ENCODE measurements at regions not wholly inside any gene's neighbourhood (a gene's known extent, or its start where the extent isn't known, plus 50 kb on each side); places are given as distances from the start of the nearest gene placed in this dataset.

DNA sequence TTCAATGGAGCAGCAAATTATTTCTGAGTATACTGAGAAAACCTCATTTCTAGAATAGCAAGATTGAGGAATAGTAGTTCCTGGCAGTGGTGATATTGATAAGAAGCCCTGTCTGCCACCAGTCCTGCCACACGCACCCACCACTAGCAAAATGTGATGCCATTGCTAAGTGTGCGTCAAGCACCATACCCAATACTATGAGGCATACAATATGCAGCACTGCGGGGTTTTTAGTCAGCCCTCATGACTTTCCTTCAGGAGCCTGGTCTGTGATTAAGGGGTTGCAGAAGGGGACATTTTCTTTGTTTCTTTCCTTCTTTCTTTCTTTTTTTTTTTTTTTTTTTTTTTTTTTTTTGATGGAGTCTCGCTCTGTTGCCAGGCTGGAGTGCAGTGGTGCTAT lies 128.7 kb upstream of the USP38 start:
- no peak for TF ChIP-seq POLR2A (IDR thresholded peaks at IDR 0.05)
- TF ChIP-seq, protein P1, sequence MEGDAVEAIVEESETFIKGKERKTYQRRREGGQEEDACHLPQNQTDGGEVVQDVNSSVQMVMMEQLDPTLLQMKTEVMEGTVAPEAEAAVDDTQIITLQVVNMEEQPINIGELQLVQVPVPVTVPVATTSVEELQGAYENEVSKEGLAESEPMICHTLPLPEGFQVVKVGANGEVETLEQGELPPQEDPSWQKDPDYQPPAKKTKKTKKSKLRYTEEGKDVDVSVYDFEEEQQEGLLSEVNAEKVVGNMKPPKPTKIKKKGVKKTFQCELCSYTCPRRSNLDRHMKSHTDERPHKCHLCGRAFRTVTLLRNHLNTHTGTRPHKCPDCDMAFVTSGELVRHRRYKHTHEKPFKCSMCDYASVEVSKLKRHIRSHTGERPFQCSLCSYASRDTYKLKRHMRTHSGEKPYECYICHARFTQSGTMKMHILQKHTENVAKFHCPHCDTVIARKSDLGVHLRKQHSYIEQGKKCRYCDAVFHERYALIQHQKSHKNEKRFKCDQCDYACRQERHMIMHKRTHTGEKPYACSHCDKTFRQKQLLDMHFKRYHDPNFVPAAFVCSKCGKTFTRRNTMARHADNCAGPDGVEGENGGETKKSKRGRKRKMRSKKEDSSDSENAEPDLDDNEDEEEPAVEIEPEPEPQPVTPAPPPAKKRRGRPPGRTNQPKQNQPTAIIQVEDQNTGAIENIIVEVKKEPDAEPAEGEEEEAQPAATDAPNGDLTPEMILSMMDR (IDR thresholded peaks at IDR 0.05) = no peak
